ENCODE measurements at regions not wholly inside any gene's neighbourhood (a gene's known extent, or its start where the extent isn't known, plus 50 kb on each side); places are given as distances from the start of the nearest gene placed in this dataset.

DNA sequence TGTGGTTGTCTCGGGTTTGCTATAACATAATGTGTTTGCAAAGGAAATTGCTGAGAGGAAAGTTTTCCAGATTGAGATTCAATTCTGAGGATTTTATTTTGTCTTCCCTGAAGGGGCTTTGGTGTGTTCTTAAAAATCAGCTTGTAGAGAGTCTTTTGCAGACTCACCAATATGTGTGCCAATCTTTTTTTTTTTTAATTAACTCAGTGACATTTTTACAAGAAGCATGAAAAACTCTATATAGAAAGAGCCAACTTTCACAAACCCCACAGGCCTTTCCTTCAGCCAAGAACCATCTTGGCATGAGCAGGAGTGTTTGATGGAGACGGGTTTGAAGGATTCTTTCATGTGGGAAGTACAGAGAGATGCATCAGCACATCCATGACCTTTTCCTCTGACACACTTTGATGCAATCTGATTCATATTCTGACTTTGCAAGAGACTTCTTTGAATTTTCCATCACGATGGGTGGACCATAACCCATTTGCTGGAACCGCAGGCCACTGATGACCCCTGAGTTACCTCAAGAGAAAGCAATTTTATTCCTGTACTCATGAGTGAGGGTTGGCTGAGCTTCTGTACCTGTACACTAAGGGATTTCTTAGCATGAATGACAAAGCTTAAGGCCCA is 892.6 kb downstream of the XPNPEP1 start:
- Mint-ChIP-seq H3K4me3 (ENCODE audit: unreplicated experiment) (no peak overlapping the region), H3K27me3 (ENCODE audit: insufficient read depth, unreplicated experiment) (no peaks in the 10 kb centered on the region), H3K4me1 (ENCODE audit: insufficient read depth, unreplicated experiment) (peaks cover 6% of the 10 kb centered on the region), H3K36me3 (ENCODE audit: insufficient read depth, unreplicated experiment) (no peaks in the 10 kb centered on the region), H3K9me3 (ENCODE audit: unreplicated experiment) (peaks cover 6% of the 10 kb centered on the region), H3K27ac (ENCODE audit: low read depth, unreplicated experiment) (no peak overlapping the region)
- BruUV-seq (replicated peaks) = no TSS peak
- intact Hi-C loops (cut with micrococcal nuclease) = no loop called here
- CTCF ChIA-PET = interaction anchor here (0.6 kb wide), 1 partner anchor 480 kb away, joined by 4 read pairs; no protein-coding TSS in a partner anchor
- TF ChIP-seq, protein P1, sequence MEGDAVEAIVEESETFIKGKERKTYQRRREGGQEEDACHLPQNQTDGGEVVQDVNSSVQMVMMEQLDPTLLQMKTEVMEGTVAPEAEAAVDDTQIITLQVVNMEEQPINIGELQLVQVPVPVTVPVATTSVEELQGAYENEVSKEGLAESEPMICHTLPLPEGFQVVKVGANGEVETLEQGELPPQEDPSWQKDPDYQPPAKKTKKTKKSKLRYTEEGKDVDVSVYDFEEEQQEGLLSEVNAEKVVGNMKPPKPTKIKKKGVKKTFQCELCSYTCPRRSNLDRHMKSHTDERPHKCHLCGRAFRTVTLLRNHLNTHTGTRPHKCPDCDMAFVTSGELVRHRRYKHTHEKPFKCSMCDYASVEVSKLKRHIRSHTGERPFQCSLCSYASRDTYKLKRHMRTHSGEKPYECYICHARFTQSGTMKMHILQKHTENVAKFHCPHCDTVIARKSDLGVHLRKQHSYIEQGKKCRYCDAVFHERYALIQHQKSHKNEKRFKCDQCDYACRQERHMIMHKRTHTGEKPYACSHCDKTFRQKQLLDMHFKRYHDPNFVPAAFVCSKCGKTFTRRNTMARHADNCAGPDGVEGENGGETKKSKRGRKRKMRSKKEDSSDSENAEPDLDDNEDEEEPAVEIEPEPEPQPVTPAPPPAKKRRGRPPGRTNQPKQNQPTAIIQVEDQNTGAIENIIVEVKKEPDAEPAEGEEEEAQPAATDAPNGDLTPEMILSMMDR (IDR thresholded peaks at IDR 0.05; ENCODE audit: unreplicated experiment) = no peak
- POLR2A ChIA-PET = no interaction called here
- DNase-seq (ENCODE audit: unreplicated experiment) = no peak

DNA sequence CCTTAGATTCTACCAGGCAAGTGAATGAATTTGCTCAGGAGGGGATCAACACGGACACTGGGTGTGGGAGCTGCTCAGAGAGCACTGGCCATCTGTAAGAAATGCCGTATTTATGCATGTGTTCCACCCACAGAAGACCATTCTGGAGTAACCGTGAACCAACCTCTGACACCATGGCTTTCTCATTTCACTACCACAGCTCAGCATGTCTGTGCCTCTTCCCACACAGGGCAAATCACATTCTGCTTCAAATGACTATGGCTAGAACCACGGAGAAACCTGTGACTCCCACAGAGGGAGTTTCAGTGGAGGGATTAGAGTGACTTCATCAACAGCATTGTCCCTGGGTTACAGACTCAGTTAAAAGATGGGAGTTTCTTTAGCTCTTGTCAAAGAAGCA is 893.4 kb downstream of the XPNPEP1 start:
- no TSS peak for BruUV-seq (replicated peaks)
- intact Hi-C loops (cut with micrococcal nuclease) = no loop called here
- no peak overlapping the region for H3K4me3 Mint-ChIP-seq (ENCODE audit: unreplicated experiment)
- no peak overlapping the region for H3K27ac Mint-ChIP-seq (ENCODE audit: low read depth, unreplicated experiment)
- ChIA-PET POLR2A (no interaction called here), CTCF (no interaction called here)
- peaks cover 6% of the 10 kb centered on the region for H3K9me3 Mint-ChIP-seq (ENCODE audit: unreplicated experiment)
- DNase-seq (ENCODE audit: unreplicated experiment) = no peak
- no peaks in the 10 kb centered on the region for H3K36me3 Mint-ChIP-seq (ENCODE audit: insufficient read depth, unreplicated experiment)
- TF ChIP-seq, protein P1 (IDR thresholded peaks at IDR 0.05; ENCODE audit: unreplicated experiment) = no peak
- no peaks in the 10 kb centered on the region for H3K27me3 Mint-ChIP-seq (ENCODE audit: insufficient read depth, unreplicated experiment)
- H3K4me1 Mint-ChIP-seq (ENCODE audit: insufficient read depth, unreplicated experiment) = peaks cover 3% of the 10 kb centered on the region

DNA sequence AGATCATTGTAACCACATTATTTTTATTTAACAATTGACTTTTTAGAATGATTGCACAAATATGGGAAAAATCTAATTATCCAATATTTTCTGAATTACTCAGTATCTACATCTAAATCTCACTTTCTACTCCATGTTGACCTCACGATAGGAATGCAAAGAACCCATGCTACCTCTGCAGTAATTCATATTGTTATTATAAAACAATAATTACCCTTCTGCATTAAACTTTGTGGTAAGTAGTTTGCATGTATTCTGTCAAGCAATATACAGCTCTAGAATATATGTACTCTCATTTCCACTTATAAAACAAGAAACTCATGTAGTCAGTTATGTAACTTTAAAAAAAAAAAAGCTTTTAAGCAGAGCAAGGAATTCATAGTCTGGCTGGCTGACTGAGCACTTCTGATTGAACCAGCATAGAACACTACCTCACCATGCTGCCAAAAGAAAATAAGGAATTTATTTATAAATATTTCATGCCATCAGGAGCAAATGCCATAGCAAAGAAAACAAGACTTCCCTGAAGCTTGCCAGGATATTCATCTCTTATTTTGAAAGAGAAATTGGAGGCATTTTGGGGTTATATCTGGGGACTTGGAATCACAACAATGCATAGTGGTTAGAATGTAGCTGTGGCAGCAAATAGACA is 895.7 kb downstream of the XPNPEP1 start:
- TF ChIP-seq, protein P1 (IDR thresholded peaks at IDR 0.05; ENCODE audit: unreplicated experiment) = no peak
- Mint-ChIP-seq H3K27me3 (ENCODE audit: insufficient read depth, unreplicated experiment) (no peaks in the 10 kb centered on the region), H3K27ac (ENCODE audit: low read depth, unreplicated experiment) (no peak overlapping the region), H3K9me3 (ENCODE audit: unreplicated experiment) (peaks cover 6% of the 10 kb centered on the region), H3K4me1 (ENCODE audit: insufficient read depth, unreplicated experiment) (no peaks in the 10 kb centered on the region), H3K4me3 (ENCODE audit: unreplicated experiment) (no peak overlapping the region), H3K36me3 (ENCODE audit: insufficient read depth, unreplicated experiment) (no peaks in the 10 kb centered on the region)
- no peak for DNase-seq (ENCODE audit: unreplicated experiment)
- ChIA-PET CTCF (interaction anchor here (0.6 to 0.8 kb wide), 4 partner anchors 70 to 826 kb away, joined by 3 to 5 read pairs (median 4); no protein-coding TSS in a partner anchor), POLR2A (no interaction called here)
- no TSS peak for BruUV-seq (replicated peaks)
- intact Hi-C loops (cut with micrococcal nuclease) = no loop called here

DNA sequence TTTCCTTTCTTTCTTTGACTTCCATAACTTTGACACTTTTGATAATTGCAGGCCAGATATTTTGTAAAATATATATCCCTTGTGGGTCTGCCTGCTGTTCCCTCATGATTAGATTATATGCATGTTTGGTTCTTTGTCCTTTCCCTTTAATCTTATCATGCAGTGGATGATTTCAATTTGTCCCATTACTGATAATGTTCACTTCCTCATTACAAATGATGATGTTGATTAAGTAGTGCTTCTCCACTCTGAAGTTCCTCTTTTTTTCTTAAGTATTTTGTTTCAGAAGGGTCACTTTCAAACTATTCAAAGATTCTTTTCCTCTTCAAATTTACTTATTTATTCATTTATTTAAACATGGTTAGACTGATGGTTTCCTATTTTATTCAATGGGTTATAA is 898.1 kb downstream of the XPNPEP1 start:
- H3K36me3 Mint-ChIP-seq (ENCODE audit: insufficient read depth, unreplicated experiment) = no peaks in the 10 kb centered on the region
- intact Hi-C loops (cut with micrococcal nuclease) = no loop called here

More for the DNA sequence above, 898.1 kb downstream of the XPNPEP1 start:
- TF ChIP-seq, protein P1 (IDR thresholded peaks at IDR 0.05; ENCODE audit: unreplicated experiment) = no peak
- no peak for DNase-seq (ENCODE audit: unreplicated experiment)
- no TSS peak for BruUV-seq (replicated peaks)
- ChIA-PET POLR2A (no interaction called here), CTCF (no interaction called here)
- peaks cover 6% of the 10 kb centered on the region for H3K9me3 Mint-ChIP-seq (ENCODE audit: unreplicated experiment)
- H3K4me3 Mint-ChIP-seq (ENCODE audit: unreplicated experiment) = no peak overlapping the region
- no peaks in the 10 kb centered on the region for H3K27me3 Mint-ChIP-seq (ENCODE audit: insufficient read depth, unreplicated experiment)
- H3K4me1 Mint-ChIP-seq (ENCODE audit: insufficient read depth, unreplicated experiment) = no peaks in the 10 kb centered on the region
- no peak overlapping the region for H3K27ac Mint-ChIP-seq (ENCODE audit: low read depth, unreplicated experiment)

Measured in MCF 10A (cell line).